NB4 (cell line): ENCODE measurements at regions not wholly inside any gene's neighbourhood (a gene's known extent, or its start where the extent isn't known, plus 50 kb on each side); places are given as distances from the start of the nearest gene placed in this dataset.

ENCODE experiments used
- MAX ChIP-seq: IDR thresholded peaks from 2 replicates; pipeline ENCODE4 v1.6.1; 2011; ENCODE audit warnings: low read depth, low read length
- TF ChIP-seq, protein P1 (sequence below): IDR thresholded peaks from one replicate; pipeline ENCODE4 v1.5.1; 2012; ENCODE audit warnings: low read depth, low read length

GRCh38 chr18:73688161-73688560 lies 459.5 kb downstream of the FBXO15 start:
- TF ChIP-seq, protein P1, sequence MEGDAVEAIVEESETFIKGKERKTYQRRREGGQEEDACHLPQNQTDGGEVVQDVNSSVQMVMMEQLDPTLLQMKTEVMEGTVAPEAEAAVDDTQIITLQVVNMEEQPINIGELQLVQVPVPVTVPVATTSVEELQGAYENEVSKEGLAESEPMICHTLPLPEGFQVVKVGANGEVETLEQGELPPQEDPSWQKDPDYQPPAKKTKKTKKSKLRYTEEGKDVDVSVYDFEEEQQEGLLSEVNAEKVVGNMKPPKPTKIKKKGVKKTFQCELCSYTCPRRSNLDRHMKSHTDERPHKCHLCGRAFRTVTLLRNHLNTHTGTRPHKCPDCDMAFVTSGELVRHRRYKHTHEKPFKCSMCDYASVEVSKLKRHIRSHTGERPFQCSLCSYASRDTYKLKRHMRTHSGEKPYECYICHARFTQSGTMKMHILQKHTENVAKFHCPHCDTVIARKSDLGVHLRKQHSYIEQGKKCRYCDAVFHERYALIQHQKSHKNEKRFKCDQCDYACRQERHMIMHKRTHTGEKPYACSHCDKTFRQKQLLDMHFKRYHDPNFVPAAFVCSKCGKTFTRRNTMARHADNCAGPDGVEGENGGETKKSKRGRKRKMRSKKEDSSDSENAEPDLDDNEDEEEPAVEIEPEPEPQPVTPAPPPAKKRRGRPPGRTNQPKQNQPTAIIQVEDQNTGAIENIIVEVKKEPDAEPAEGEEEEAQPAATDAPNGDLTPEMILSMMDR = no peak
- TF ChIP-seq MAX = no peak
